ENCODE measurements at regions not wholly inside any gene's neighbourhood (a gene's known extent, or its start where the extent isn't known, plus 50 kb on each side); places are given as distances from the start of the nearest gene placed in this dataset.

DNA sequence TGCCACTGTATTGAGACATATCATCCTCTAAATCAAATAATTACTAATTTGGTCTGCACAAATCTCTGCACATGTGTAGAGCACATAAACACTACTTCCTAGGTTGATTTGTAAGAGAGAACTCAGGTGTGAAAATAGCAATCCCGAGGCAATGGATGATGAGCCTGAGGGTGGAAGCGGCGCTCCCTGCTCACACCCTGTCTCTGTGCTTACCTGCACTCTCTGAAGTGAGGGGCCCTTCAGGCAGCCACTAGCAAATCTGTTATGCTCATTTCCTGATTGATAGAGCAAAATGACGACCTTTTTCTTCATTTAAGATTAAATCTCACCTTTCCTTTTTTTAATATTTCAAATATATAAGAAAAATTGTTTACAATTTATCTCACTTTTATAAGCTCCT lies 1995.7 kb upstream of the AGA start:
- DNase-seq (ENCODE audit: low spot score) = no peak

DNA sequence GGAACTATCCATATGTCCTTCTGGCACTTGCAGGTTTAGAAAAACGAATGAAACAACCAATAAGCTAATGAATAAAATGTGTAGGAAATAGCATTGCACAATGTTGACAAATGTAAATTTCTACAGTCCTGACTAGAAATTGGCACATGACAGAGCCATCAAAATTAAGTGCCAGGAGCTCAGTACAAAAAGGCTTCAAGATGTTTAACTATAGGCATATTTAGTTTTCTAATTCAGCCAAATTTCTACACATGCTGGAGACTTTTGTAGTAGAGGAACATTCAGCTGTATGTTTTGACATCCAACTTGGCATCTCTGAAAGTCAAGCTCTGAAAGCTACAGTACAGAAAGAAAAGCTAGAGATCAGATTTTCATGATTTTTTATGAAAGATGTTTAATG lies 1999.4 kb upstream of the AGA start:
- DNase-seq (ENCODE audit: low spot score) = no peak

DNA sequence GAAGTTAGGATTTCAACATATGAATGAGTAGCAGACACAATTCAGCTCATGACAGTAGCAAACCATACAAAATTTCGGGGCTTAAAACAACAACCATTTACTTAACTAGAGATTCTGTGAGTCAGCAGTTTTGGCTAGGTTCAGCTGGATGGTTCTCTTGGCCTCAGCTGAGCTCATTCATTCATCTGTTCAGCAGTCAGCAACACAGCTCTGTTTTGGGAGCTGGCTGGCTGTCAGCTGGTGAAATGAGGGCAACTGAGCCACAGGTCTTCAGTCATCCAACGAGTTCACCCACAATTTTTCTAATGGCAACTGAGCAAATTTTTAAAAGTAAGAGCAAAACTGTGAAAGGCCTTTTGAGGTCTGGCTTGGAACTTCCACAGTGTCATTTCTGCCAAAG lies 2005.1 kb upstream of the AGA start:
- DNase-seq (ENCODE audit: low spot score) = peak; percentile 61

DNA sequence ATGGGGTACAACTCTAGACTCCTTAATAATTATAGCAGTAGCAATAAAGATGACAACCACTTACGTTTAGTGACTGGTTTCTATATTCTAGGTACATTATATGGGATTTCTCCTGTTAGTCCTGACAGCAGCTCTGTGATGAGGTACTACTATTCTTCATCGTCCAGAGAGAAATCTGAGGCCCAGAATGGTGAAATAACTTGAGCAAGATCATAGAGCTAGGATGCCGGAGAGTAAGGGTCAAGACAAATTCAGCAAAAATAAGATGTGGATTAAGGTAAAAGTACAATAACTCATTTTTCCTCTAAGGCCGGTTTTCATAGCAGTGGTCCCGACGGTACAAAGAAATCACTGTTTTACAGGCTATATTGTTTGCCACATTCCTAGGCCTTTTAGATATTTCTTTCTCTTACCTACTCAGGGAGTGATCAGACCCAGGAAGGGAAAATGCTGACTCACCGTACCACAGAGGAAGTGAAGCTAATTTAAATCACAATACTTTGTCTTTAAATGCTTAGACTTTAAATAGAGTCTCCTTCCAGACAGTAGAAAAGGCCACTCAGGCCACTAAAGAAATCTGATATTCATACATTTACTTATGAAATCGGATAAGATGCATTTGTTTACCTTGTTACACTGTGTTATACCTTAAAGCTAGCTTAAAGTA lies 2023.0 kb upstream of the AGA start:
- no peak for DNase-seq (ENCODE audit: low spot score)

DNA sequence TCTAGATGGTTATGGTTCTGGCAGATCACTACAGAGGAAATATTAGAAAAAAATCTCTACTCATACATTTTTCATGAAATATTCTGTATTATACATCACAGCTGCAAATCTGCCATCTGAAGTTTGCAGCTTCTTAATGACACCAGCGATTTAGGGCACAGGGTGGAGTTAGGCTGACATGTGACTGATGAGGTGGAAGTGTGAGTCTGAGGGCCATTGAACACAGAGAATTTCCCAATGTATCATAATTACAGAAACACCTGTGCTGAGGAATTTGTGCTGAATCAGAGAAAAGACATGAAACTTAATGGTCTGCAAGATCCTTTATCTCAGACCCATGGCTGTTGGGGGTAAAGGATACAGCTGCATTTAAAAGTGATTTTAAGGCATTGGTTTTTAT lies 2025.6 kb upstream of the AGA start:
- no peak for DNase-seq (ENCODE audit: low spot score)

- DNase-seq (ENCODE audit: low spot score) = no peak
Measured at GRCh38 chr4:179472164-179472563, 2029.9 kb upstream of the AGA start.

DNA sequence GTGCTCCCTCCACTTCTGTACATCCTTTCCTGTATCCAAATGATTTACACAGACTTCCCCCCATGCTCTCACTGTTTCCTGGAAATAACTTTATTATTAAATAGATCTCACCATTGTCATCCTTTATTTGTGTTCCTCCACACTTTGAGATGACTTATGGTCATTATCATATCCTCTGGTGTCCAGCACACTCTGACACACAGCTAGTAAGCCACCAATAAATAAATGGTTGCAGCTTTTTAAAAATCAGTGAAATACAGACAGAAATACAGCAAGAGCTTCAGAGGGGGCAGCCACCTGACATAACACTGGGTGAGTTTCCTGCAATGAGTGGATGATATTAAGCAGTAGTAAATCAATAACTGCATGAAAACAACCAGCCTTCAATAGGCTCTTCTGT lies 2036.4 kb upstream of the AGA start:
- no peak for DNase-seq (ENCODE audit: low spot score)

GRCh38 chr4:179485781-179486180 lies 2043.5 kb upstream of the AGA start:
- no peak for DNase-seq (ENCODE audit: low spot score)

DNA sequence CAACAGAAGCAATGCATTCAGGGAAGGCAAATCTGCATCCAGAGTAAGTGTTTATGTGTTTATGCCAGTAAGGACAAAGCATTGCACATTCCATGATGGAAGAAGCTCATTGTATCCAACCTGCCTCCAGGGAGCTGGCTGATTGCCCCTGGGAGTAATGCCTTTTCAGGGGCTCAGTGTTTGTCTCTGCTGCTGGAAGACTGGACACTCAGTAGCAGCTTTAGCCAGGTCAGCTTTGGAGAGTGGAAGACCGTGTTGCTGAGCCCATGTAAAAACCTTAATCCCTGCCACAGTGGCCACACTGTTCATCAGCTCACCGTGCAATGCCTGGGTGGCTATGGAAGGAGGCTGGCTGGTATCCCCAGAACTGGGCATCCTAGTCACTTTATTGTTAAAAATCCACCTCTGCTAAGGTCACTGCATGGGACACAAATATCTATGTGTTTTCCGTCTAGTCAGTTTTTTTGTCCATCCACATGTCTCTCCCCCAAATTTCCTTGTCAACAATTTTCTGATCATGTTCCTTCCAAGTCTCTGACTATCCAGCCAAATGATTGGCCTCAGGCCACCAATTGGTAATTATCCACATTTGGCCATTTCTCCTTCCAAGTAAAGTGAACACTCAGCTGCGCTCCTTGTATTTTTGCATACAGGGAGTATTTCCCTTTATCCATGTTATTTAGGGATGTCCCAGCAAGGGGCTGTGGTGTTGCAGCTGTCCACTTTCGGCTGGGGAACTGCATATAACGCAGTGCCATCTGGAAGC lies 2044.5 kb upstream of the AGA start:
- no peak for DNase-seq (ENCODE audit: low spot score)

DNA sequence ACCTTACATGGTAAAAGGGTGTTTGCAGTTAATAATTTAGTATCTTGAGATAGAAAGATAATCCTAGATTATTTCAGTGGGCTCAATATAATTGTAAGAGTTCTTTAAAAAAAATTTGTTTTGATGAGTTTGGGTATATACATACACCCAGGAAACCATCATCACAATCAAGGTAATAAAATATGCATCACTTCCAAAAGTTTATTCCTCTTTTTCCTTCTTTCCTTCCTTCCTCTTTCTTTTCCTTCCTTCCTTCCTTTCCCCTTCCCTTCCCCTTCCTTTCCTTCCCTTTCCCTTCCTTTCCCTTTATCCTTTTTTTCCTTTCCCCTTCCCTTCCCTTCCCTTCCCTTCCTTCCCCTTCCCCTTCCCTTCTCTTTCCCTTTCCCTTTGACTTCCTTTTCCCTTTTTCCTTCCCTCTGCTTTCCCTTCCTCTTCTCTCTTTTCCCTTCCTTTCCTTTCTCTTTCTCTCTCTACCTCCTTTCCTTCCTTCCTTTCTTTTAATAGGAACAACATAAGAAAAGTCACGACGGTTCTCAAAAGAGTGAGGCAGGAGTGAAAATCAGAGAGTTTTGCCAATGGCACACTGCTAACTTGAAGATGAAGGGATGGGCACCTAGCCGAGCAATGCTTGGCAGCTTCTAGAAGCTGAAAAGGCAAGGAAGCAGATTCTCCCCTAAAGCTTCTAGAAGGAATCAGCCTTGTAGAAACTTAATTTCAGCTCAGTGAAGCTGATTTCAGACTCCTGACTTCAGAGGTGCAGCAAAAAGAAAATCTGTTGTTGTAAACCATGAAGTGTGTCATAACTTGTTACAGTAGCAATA lies 2050.2 kb upstream of the AGA start:
- DNase-seq (ENCODE audit: low spot score) = no peak

DNA sequence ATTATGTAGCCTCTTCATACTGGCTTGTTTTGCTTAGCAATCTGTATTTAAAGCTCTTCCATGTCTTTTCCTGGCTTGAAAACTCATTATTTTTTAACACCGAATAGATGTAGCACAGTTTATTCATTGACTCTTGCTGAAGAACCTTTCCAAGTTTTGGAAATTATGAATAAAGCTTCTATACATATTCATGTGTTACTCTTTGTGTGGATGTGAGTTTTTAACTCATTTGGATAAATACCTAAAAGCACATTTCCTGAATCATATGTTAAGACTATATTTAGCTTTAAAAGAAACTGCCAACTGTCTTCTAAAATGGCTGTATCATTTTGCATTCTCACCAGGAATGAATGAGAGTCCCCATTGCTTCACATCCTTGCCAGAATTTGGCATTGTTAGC lies 2061.7 kb upstream of the AGA start:
- DNase-seq (ENCODE audit: low spot score) = no peak

DNA sequence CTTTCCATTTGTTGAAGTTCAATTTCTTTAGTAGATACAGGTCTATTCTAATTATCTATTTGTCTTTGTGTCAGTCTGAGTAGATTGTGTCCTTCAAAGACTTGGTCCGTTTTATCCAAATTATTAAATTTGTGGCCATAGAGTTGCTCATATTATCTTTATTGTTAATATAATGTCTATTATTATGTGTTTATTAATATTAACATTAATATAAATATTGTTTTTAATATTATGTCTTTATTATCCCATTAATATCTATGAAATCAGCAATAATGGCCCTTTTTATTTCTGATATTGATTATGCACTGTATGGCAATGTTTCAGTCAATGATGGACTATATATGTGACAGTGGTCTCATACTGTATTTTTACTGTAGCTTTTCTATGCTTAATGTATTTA lies 2067.3 kb upstream of the AGA start:
- DNase-seq (ENCODE audit: low spot score) = no peak

DNA sequence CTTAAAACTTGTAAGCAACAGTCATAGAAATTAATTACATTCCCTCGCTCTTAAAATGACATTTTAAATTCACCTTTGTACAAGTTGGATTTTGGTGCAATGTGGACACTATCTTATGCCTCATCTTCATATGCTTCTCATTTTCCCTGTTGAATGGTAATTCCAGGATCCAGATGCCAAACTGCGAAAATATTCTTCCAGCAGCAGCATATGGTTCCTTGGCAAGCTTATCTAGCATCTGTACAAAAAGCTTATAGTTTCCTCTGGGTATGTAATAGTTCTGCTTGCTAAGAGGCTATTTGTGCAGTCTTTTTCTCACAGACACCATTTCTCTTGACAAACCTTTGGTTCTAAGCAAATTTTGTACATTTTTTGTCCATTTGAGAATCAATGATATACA lies 2079.7 kb upstream of the AGA start:
- DNase-seq (ENCODE audit: low spot score) = no peak

- DNase-seq (ENCODE audit: low spot score) = peak; percentile 48
Measured at GRCh38 chr4:179530958-179531357, 2088.7 kb upstream of the AGA start.

GRCh38 chr4:179536694-179537093 lies 2094.5 kb upstream of the AGA start:
- no peak for DNase-seq (ENCODE audit: low spot score)

DNA sequence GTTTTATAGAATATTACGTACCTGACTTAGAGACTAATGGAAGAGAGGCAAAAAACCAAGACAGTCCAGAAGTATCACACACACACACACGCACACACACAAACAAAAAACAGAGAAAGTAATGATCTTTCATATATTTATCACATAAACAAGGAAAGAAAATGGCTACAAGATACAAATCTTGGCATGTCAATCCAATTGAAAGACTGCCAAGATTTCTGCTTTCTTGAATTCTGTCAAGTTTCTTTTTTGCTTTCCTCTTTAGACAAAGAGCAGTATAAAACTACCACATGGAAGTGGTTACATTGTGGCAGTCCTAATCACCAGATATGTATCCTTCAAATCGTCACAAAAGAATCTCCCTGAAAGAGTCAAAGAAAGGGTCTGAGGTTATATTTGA lies 2097.4 kb upstream of the AGA start:
- DNase-seq (ENCODE audit: low spot score) = no peak

DNA sequence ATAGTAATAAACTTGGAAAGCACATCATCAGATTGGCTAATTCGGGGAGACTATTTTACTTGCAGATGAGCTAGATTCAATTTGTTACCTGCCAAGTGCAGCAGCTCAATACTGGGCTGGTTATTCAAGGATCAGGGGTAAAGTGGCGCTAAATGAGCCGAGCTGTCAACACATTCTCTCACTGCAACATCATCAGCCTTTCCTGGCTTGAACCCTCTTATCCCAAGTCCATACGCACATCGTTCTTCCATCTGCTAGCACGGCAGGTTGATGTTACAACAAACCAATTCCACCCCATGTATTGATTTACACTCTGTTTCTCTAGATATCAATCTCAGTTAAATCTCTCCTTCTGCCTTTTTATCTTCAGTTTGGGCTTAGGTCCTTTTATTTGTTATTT lies 2101.5 kb upstream of the AGA start:
- no peak for DNase-seq (ENCODE audit: low spot score)

- DNase-seq (ENCODE audit: low spot score) = no peak
Measured at GRCh38 chr4:179544496-179544895, 2102.3 kb upstream of the AGA start.

DNA sequence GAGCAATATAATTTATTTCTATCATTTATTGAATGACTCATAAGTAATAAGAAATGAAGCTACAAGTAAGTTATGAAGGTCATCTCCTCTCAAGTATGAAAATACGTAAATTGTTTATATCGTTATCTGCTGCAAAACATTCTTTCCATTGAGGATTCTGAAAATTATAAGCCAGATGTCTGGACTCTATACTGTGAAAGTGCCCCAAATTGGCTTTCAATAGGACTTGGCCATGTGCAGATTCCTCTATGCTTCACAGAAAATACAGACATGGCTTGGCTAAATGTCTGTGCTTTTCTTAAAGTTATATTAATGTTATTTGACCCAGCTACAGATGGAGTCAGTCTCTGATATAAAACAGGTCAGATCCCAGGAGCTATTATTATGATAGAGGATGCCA lies 2109.9 kb upstream of the AGA start:
- DNase-seq (ENCODE audit: low spot score) = no peak

GRCh38 chr4:179563741-179564140 lies 2121.5 kb upstream of the AGA start:
- DNase-seq (ENCODE audit: low spot score) = no peak

DNA sequence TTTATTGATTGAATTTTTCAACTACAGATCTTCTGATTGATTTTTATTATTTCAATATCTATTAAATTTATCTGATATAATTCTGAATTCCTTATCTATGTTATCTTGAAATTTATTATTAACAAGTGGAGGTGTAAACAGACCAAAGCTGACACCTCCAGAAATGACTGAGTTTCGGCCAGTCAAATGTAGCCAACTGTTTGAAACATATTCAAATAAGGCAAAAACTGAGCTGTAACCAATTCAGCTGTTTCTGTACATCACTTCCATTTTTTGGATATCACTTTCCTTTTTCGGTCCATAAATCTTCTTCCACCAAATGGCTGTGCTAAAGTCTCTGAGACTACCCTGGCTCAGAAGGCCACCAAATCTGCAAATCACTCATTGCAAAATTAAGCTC lies 2127.3 kb upstream of the AGA start:
- DNase-seq (ENCODE audit: low spot score) = no peak

DNA sequence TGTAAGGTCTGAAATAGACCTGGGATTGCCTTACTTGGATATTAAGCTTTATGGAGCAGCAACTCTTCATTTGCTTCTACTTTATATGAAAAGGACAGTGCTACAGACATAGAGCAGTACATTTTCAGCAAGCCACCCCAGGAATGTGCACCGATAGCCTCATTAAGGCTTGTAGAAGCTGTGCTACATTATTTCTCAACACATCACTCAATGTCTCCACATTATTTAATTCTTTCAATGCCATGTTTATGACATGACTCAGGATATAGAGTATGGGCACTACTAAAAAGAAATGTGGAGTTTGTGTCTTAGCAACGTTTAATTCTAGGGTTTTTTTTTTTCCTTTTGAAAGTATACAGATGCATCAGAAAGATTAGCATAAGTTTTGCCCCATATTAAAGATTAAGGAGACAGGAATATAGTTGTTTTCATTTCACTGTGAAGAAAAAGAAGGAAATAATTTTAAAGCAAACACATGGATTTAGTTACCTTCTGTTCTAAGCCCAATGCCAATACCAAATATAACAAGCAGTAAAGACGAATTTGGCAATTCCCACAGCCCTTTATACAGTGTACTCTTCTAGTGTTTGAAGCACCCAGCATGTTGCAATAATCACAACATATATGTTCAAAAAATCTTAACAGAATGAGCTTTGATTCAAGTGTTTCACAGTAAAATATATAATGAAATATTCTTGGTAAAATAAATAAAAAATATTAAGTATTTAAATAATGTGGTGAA lies 2140.1 kb upstream of the AGA start:
- DNase-seq (ENCODE audit: low spot score) = no peak

Data from globus pallidus (tissue), 1 donor.